Gastrocnemius medialis (tissue), 4 donors: ENCODE measurements at regions not wholly inside any gene's neighbourhood (a gene's known extent, or its start where the extent isn't known, plus 50 kb on each side); places are given as distances from the start of the nearest gene placed in this dataset.
"Not testable (repeated sequence)": the region's sequence is repeated elsewhere in the genome, so short reads cannot be mapped to it uniquely, and the experiment has no call there.

ENCODE experiments used
- ATAC-seq, 2 donors: fragments of 150-250 bp; one replicate each; pipeline ENCODE4 v1.9.1; 2016
- DNase-seq, 2 donors: peaks; one replicate each; pipeline ENCODE4 v3.0.0-alpha.2; 2019
- H3K27ac ChIP-seq, 4 donors: fragments of 200-600 bp; sonication (generic); 1 replicate in 1 of 4; 2 replicates in 3 of 4; pipeline ENCODE4 v1.5.1; 2016 to 2018; ENCODE audit warnings: mild to moderate bottlenecking in 2 of 4, moderate library complexity in 1 of 4
- H3K27me3 ChIP-seq, 3 donors: fragments of 200-600 bp; sonication (generic) in 2 of 3; 1 replicate in 1 of 3; 2 replicates in 2 of 3; pipeline versions ENCODE4 v1.5.1 to v1.6.0; 2016 to 2019; ENCODE audit warnings: mild to moderate bottlenecking in 1 of 3, moderate library complexity in 1 of 3
- H3K36me3 ChIP-seq, 2 donors: fragments of 200-600 bp; sonication (generic) in 1 of 2; one replicate each; pipeline ENCODE4 v1.5.1; 2017 to 2018
- H3K4me1 ChIP-seq, 2 donors: fragments of 200-600 bp; sonication (generic) in 1 of 2; one replicate each; pipeline ENCODE4 v1.5.1; 2016 to 2017; ENCODE audit warnings: mild to moderate bottlenecking in 2 of 2
- H3K4me3 ChIP-seq, 4 donors: fragments of 200-600 bp; sonication (generic) in 3 of 4; 1 replicate in 1 of 4; 2 replicates in 3 of 4; pipeline ENCODE4 v1.5.1; 2016 to 2019; ENCODE audit warnings: mild to moderate bottlenecking in 2 of 4
- H3K9me3 ChIP-seq, 3 donors: fragments of 200-600 bp; sonication (generic) in 2 of 3; 1 replicate in 1 of 3; 2 replicates in 2 of 3; pipeline ENCODE4 v1.5.1; 2016 to 2019
- POLR2A ChIP-seq, 2 donors: fragments of 450-650 bp; IDR thresholded peaks; one replicate each; pipeline ENCODE4 v1.6.1; 2017; ENCODE audit warnings: antibody characterized with exemption in 2 of 2, mild to moderate bottlenecking in 2 of 2, moderate library complexity in 2 of 2
- in situ Hi-C, 4 donors: fragments of 200-750 bp; cut with MboI; loops; one replicate each; pipeline versions ENCODE4 v1.15.0 to v1.8.0; 2017; ENCODE audit warnings: low sequenced_read_pairs in 4 of 4
- intact Hi-C: fragments of 100-400 bp; cut with DNase I; formaldehyde crosslinking; loops from one replicate; pipeline ENCODE4 v1.15.1; 2023; ENCODE audit warnings: low total_unique reads
- TF ChIP-seq, protein P1 (sequence below), 5 experiments: fragments of 450-650 bp in 3 of 5; fragments of 200-600 bp in 2 of 5; sonication (generic) in 2 of 5; IDR thresholded peaks in 4 of 5; conservative IDR thresholded peaks in 1 of 5; 1 replicate in 4 of 5; 2 replicates in 1 of 5; pipeline ENCODE4 v1.5.1; 2016 to 2019; ENCODE audit warnings: antibody characterized with exemption in 5 of 5, mild to moderate bottlenecking in 3 of 5, moderate library complexity in 3 of 5

DNA sequence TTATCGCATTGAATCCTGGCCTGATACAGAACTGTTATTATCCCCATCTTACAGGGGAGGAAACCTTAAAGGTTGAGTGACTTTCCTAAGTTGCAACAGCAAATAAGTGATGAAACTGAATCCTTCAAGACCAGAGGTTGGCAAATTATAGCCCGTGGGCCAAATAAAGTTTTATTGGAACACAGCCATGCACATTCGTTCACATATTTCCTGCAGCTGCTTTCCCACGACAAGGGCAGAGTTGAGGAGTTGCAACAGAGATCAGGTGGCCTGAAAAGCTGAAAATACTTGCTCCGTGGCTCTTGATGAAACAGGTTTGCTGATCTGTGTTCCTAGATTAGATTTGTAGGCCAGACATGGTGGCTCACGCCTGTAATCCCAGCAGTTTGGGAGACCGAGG lies 126.7 kb downstream of the PHETA1 start:
- Histone ChIP-seq H3K27ac (no peak overlapping the region), H3K4me1 (no peaks in the 10 kb centered on the region), H3K36me3 (no peaks in the 10 kb centered on the region), H3K27me3 (no peaks in the 10 kb centered on the region), H3K4me3 (no peak overlapping the region), H3K9me3 (no peaks in the 10 kb centered on the region)
- no peak for ATAC-seq
- intact Hi-C loops = no loop called here
- no peak for DNase-seq
- in situ Hi-C loops = no loop called here
- TF ChIP-seq POLR2A (IDR thresholded peaks at IDR 0.05) = no peak
- TF ChIP-seq, protein P1, sequence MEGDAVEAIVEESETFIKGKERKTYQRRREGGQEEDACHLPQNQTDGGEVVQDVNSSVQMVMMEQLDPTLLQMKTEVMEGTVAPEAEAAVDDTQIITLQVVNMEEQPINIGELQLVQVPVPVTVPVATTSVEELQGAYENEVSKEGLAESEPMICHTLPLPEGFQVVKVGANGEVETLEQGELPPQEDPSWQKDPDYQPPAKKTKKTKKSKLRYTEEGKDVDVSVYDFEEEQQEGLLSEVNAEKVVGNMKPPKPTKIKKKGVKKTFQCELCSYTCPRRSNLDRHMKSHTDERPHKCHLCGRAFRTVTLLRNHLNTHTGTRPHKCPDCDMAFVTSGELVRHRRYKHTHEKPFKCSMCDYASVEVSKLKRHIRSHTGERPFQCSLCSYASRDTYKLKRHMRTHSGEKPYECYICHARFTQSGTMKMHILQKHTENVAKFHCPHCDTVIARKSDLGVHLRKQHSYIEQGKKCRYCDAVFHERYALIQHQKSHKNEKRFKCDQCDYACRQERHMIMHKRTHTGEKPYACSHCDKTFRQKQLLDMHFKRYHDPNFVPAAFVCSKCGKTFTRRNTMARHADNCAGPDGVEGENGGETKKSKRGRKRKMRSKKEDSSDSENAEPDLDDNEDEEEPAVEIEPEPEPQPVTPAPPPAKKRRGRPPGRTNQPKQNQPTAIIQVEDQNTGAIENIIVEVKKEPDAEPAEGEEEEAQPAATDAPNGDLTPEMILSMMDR (IDR thresholded peaks at IDR 0.05 in 4 of 5, conservative IDR thresholded peaks at IDR 0.05 in 1 of 5) = no peak

DNA sequence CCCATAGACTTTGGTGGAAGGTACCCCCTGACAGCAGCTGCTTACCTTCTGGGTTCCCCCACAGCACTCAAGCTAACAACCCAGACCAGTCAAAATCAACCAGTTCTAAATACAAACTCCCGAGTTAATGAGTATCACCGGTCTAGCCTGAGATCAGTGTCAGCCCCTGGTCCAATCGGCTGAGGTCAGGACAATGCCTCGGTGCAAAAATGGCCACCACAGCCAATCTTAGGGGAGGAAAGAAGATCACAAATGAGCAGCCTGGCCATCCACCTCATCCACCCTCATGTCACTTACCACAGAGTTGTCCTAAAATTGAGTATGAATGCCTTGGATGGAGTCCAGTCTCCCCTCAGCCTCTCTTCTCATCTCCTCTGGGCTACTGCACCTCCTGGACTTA lies 128.5 kb downstream of the PHETA1 start:
- intact Hi-C loops = no loop called here
- no peak overlapping the region for H3K4me3 ChIP-seq
- no peaks in the 10 kb centered on the region for H3K9me3 ChIP-seq
- H3K27ac ChIP-seq = no peak overlapping the region
- no peaks in the 10 kb centered on the region for H3K4me1 ChIP-seq
- no peaks in the 10 kb centered on the region for H3K27me3 ChIP-seq
- no peak for TF ChIP-seq POLR2A (IDR thresholded peaks at IDR 0.05)
- TF ChIP-seq, protein P1 (IDR thresholded peaks at IDR 0.05 in 4 of 5, conservative IDR thresholded peaks at IDR 0.05 in 1 of 5) = no peak
- no peak for ATAC-seq
- H3K36me3 ChIP-seq = no peaks in the 10 kb centered on the region
- no peak for DNase-seq
- in situ Hi-C loops = no loop called here

DNA sequence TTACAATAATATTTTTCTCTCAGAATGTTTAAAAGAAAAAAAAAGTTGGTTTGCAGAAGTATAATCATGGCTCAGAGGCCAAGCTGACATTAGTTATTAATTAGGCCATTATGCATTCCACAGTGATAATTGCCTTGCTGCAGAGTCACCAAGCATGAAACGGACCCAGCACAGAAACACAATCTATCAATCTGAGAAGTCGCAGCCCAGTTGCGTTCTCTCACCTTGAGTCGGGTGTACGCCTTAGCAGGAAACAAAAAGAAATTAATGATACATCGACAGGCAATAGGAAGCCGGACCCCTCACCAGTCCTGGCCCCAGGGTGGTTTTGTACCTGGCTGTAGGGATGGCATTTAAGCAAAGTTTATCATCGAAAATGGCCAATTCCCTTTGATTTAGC lies 129.7 kb downstream of the PHETA1 start:
- TF ChIP-seq POLR2A (IDR thresholded peaks at IDR 0.05) = no peak
- TF ChIP-seq, protein P1 (IDR thresholded peaks at IDR 0.05 in 4 of 5, conservative IDR thresholded peaks at IDR 0.05 in 1 of 5) = no peak
- no peaks in the 10 kb centered on the region for H3K4me1 ChIP-seq
- ATAC-seq (no peak), DNase-seq (no peak)
- no peaks in the 10 kb centered on the region for H3K27me3 ChIP-seq
- in situ Hi-C loops = no loop called here
- H3K9me3 ChIP-seq = no peaks in the 10 kb centered on the region
- H3K36me3 ChIP-seq = no peaks in the 10 kb centered on the region
- no peak overlapping the region for H3K4me3 ChIP-seq
- intact Hi-C loops = no loop called here
- H3K27ac ChIP-seq = no peak overlapping the region

DNA sequence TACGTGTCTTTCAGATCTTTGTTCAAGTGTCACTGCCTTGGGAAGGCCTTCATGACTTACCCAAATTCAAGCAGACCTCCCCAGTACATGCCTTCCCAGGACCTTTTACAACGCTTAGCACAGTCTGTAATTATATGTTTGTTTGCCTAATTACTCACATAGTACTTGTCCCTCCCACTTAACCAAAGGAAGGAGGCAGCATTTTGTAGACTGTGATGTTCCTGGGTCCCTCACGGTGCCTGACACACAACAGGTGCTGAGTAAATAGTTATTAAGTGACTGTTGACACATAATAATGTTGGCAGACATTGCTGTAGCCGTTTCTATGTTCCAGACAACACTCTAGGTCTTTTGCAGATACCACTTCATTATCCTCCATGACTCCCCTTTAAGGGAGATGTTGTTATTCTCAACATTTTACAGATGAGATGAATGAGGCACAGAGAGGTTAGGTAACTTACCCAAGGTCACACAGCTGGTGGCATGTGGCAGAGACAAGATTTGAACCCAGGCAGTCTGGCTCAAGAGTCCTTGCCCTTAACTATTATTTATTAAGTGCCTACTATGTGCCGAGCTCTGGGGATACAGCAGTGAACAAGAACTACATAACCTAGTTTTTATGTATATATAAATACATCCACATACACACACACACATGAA lies 130.7 kb downstream of the PHETA1 start:
- Histone ChIP-seq H3K27ac (no peak overlapping the region), H3K36me3 (no peaks in the 10 kb centered on the region), H3K4me1 (no peaks in the 10 kb centered on the region), H3K9me3 (no peaks in the 10 kb centered on the region), H3K4me3 (no peak overlapping the region), H3K27me3 (no peaks in the 10 kb centered on the region)
- TF ChIP-seq POLR2A (IDR thresholded peaks at IDR 0.05) = no peak
- TF ChIP-seq, protein P1 (IDR thresholded peaks at IDR 0.05 in 4 of 5, conservative IDR thresholded peaks at IDR 0.05 in 1 of 5) = no peak
- ATAC-seq (no peak), DNase-seq (no peak)
- intact Hi-C loops = no loop called here
- in situ Hi-C loops = no loop called here

DNA sequence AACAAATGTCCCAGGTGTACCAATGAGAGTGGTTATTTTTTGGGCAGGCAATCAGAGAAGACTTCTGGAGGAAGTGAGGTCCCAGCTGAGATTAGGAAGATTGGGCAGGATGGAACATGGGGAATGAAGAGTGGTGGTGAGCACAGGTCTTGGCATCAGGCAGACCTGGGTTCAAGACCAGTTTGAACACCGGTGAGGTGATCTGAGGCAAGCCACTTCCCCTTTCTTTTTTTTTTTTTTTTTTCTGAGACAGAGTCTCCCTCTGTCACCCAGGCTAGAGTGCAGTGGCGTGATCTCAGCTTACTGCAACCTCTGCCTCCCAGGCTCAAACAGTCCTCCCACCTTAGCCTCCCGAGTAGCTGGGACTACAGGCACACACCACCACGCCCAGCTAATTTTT lies 134.4 kb downstream of the PHETA1 start:
- DNase-seq, H3K36me3 ChIP-seq, in situ Hi-C loops, ATAC-seq, H3K27ac ChIP-seq, H3K27me3 ChIP-seq, H3K9me3 ChIP-seq, H3K4me1 ChIP-seq, intact Hi-C loops, H3K4me3 ChIP-seq: not testable (repeated sequence)
